HEK293 (cell line): ENCODE measurements at regions not wholly inside any gene's neighbourhood (a gene's known extent, or its start where the extent isn't known, plus 50 kb on each side); places are given as distances from the start of the nearest gene placed in this dataset.

ENCODE experiments used
- CTCF ChIA-PET: fragments of 350-600 bp; formaldehyde crosslinking; extraction: SDS; loops from one replicate; lab custom pipeline; 2021; ENCODE audit warnings: antibody characterized with exemption; lab: Yijun Ruan, JAX
- POLR2A ChIA-PET: fragments of 300-600 bp; formaldehyde crosslinking; extraction: SDS; loops from one replicate; lab custom pipeline; 2020; ENCODE audit warnings: antibody characterized with exemption, inconsistent platforms; lab: Yijun Ruan, JAX
- H3K27ac ChIP-seq: fragments of 200-500 bp; sonication (Bioruptor generic); 2 replicates; pipeline ENCODE4 v1.5.1; 2014; ENCODE audit warnings: low read depth, low read length, control low read depth, inconsistent platforms; ENCODE audit errors: extremely low read depth
- H3K36me3 ChIP-seq, 2 experiments: fragments of 200-500 bp in 1 of 2; sonication (Bioruptor generic) in 1 of 2; 1 replicate in 1 of 2; 2 replicates in 1 of 2; pipeline ENCODE4 v1.5.1; 2014 to 2017; ENCODE audit warnings: inconsistent platforms in 2 of 2, low read length in 2 of 2; ENCODE audit not compliant: control insufficient read depth in 2 of 2, insufficient read depth in 1 of 2
- H3K4me1 ChIP-seq: fragments of 200-500 bp; sonication (Bioruptor generic); 2 replicates; pipeline ENCODE4 v1.5.1; 2014; ENCODE audit warnings: mild to moderate bottlenecking, low read length, inconsistent platforms; ENCODE audit not compliant: control insufficient read depth, insufficient read depth
- H3K4me3 ChIP-seq: 2 replicates; pipeline ENCODE4 v1.5.1; 2011; ENCODE audit warnings: low read depth, mild to moderate bottlenecking, control low read depth, low read length, moderate library complexity
- H3K9me3 ChIP-seq: fragments of 200-500 bp; sonication (Bioruptor generic); 2 replicates; pipeline ENCODE4 v1.5.1; 2014; ENCODE audit warnings: low read depth, low read length, inconsistent platforms; ENCODE audit not compliant: control insufficient read depth, insufficient read depth
- EGR2 ChIP-seq: fragments of 450-650 bp; formaldehyde crosslinking; IDR thresholded peaks from 2 replicates; pipeline ENCODE4 v1.5.1; 2016; ENCODE audit warnings: low read depth, missing biosample characterization, missing genetic modification characterization
- IKZF3 ChIP-seq: fragments of 450-650 bp; IDR thresholded peaks from 2 replicates; pipeline ENCODE4 v1.5.0; 2018; ENCODE audit warnings: missing biosample characterization, mild to moderate bottlenecking, missing genetic modification characterization, moderate library complexity
- KLF17 ChIP-seq: fragments of 450-650 bp; formaldehyde crosslinking; IDR thresholded peaks from 2 replicates; pipeline ENCODE4 v1.5.1; 2016; ENCODE audit warnings: missing biosample characterization, missing genetic modification characterization
- KLF8 ChIP-seq: fragments of 450-650 bp; formaldehyde crosslinking; IDR thresholded peaks from 2 replicates; pipeline ENCODE4 v1.5.1; 2016; ENCODE audit warnings: missing biosample characterization, missing genetic modification characterization
- MEIS1 ChIP-seq: sonication (generic); formaldehyde crosslinking; IDR thresholded peaks from 2 replicates; pipeline ENCODE4 v1.8.1; 2022; ENCODE audit warnings: missing genetic modification reagents, mild to moderate bottlenecking, borderline replicate concordance
- MZF1 ChIP-seq: fragments of 450-650 bp; formaldehyde crosslinking; IDR thresholded peaks from 2 replicates; pipeline ENCODE4 v1.5.1; 2017; ENCODE audit warnings: missing biosample characterization, missing genetic modification characterization, borderline replicate concordance
- PBX3 ChIP-seq: sonication (generic); formaldehyde crosslinking; IDR thresholded peaks from 2 replicates; pipeline ENCODE4 v1.8.1; 2022; ENCODE audit warnings: mild to moderate bottlenecking, moderate library complexity, missing genetic modification reagents
- SCRT2 ChIP-seq: fragments of 450-650 bp; formaldehyde crosslinking; IDR thresholded peaks from 2 replicates; pipeline ENCODE4 v1.5.1; 2016; ENCODE audit warnings: missing biosample characterization, missing genetic modification characterization
- ZBTB17 ChIP-seq: fragments of 450-650 bp; formaldehyde crosslinking; IDR thresholded peaks from 2 replicates; pipeline ENCODE4 v1.5.1; 2016; ENCODE audit warnings: missing biosample characterization, missing genetic modification characterization
- ZBTB26 ChIP-seq: fragments of 450-650 bp; formaldehyde crosslinking; optimal IDR thresholded peaks from 2 replicates; pipeline ENCODE3; 2016; ENCODE audit warnings: missing biosample characterization, mild to moderate bottlenecking, missing genetic modification characterization
- ZBTB6 ChIP-seq: fragments of 450-650 bp; formaldehyde crosslinking; IDR thresholded peaks from 2 replicates; pipeline ENCODE4 v1.5.1; 2017; ENCODE audit warnings: missing biosample characterization, missing genetic modification characterization
- ZFP69B ChIP-seq: fragments of 450-650 bp; formaldehyde crosslinking; IDR thresholded peaks from 2 replicates; pipeline ENCODE4 v1.5.1; 2016; ENCODE audit warnings: missing biosample characterization, missing genetic modification characterization
- ZNF366 ChIP-seq: fragments of 450-650 bp; formaldehyde crosslinking; conservative IDR thresholded peaks from 2 replicates; pipeline ENCODE4 v1.5.1; 2016; ENCODE audit warnings: missing biosample characterization, missing genetic modification characterization
- ZNF501 ChIP-seq: fragments of 450-650 bp; formaldehyde crosslinking; IDR thresholded peaks from 2 replicates; pipeline ENCODE4 v1.5.1; 2016; ENCODE audit warnings: missing biosample characterization, missing genetic modification characterization
- ZNF544 ChIP-seq: fragments of 450-650 bp; formaldehyde crosslinking; IDR thresholded peaks from 2 replicates; pipeline ENCODE4 v1.5.0; 2017; ENCODE audit warnings: missing biosample characterization, missing genetic modification characterization
- ZNF558 ChIP-seq: fragments of 450-650 bp; formaldehyde crosslinking; IDR thresholded peaks from 2 replicates; pipeline ENCODE4 v1.5.1; 2016; ENCODE audit warnings: missing biosample characterization, missing genetic modification characterization
- ZNF621 ChIP-seq: fragments of 450-650 bp; formaldehyde crosslinking; IDR thresholded peaks from 2 replicates; pipeline ENCODE4 v1.5.1; 2017; ENCODE audit warnings: missing biosample characterization, missing genetic modification characterization

GRCh38 chr2:221716426-221717303 is 144.6 kb upstream of the EPHA4 start:
- Histone ChIP-seq H3K4me1 (peaks cover 5% of the 10 kb centered on the region; the same call in 1 of the 2 replicates), H3K9me3 (no peaks in the 10 kb centered on the region), H3K36me3 (no peaks in the 10 kb centered on the region), H3K27ac (no peak overlapping the region), H3K4me3 (no peak overlapping the region)
- peak; percentile 65 for TF ChIP-seq ZBTB6
- no peak for TF ChIP-seq ZBTB17 (tag by site-specific recombination)
- ChIA-PET POLR2A (no interaction called here), CTCF (interaction anchor here (0.6 kb wide), 1 partner anchor 915 kb away, joined by 3 read pairs; no protein-coding TSS in a partner anchor)

- TF ChIP-seq PBX3 (CRISPR knock-in tag) (no peak), ZBTB26 (tag by site-specific recombination) (no peak), ZFP69B (no peak), EGR2 (tag by site-specific recombination) (no peak), ZNF366 (no peak), KLF17 (no peak), MEIS1 (no peak), MZF1 (tag by site-specific recombination) (no peak), ZNF621 (tag by site-specific recombination) (no peak), SCRT2 (tag by site-specific recombination) (no peak), ZNF501 (no peak), IKZF3 (tag by site-specific recombination) (no peak), ZNF544 (tag by site-specific recombination) (no peak), KLF8 (tag by site-specific recombination) (no peak), ZNF558 (no peak)
- no peak overlapping the region for H3K4me3 ChIP-seq
- no peaks in the 10 kb centered on the region for H3K9me3 ChIP-seq
- CTCF ChIA-PET, result interaction anchor here (0.6 kb wide), 1 partner anchor 561 kb away, joined by 3 read pairs; no protein-coding TSS in a partner anchor
- no peak overlapping the region for H3K27ac ChIP-seq
- POLR2A ChIA-PET, result no interaction called here
- peaks cover 5% of the 10 kb centered on the region; the same call in 1 of the 2 replicates for H3K4me1 ChIP-seq
- H3K36me3 ChIP-seq, result no peaks in the 10 kb centered on the region
These were observed 143.6 kb upstream of the EPHA4 start for GRCh38 chr2:221715523-221716247.
